GM08714 (cell line): ENCODE measurements at regions not wholly inside any gene's neighbourhood (a gene's known extent, or its start where the extent isn't known, plus 50 kb on each side); places are given as distances from the start of the nearest gene placed in this dataset.

Source experiments
- H3K4me3 ChIP-seq: fragments of 200-500 bp; sonication (Bioruptor generic); 2 replicates; pipeline ENCODE4 v1.5.1; 2014; ENCODE audit warnings: mild to moderate bottlenecking, low read length, inconsistent platforms
- ZNF274 ChIP-seq: IDR thresholded peaks from 2 replicates; pipeline ENCODE4 v1.6.1; 2012; ENCODE audit warnings: mild to moderate bottlenecking, low read depth, low read length

- no peak for TF ChIP-seq ZNF274
- H3K4me3 ChIP-seq: no peak overlapping the region
These were observed 50.8 kb upstream of the INCENP start for GRCh38 chr11:62073061-62073460.

GRCh38 chr11:62071408-62071807 is 52.4 kb upstream of the INCENP start:
- H3K4me3 ChIP-seq: no peak overlapping the region
- TF ChIP-seq ZNF274: no peak

- TF ChIP-seq ZNF274: no peak
- no peak overlapping the region for H3K4me3 ChIP-seq
These were observed 53.6 kb upstream of the INCENP start for GRCh38 chr11:62069986-62070919.

GRCh38 chr11:62069374-62069773 is 54.4 kb upstream of the INCENP start:
- no peak overlapping the region for H3K4me3 ChIP-seq
- no peak for TF ChIP-seq ZNF274

GRCh38 chr11:62068730-62069129 is 55.1 kb upstream of the INCENP start:
- H3K4me3 ChIP-seq: no peak overlapping the region
- no peak for TF ChIP-seq ZNF274

GRCh38 chr11:62067741-62068140 is 56.1 kb upstream of the INCENP start:
- TF ChIP-seq ZNF274: no peak
- no peak overlapping the region for H3K4me3 ChIP-seq

GRCh38 chr11:62064221-62064620 is 59.6 kb upstream of the INCENP start:
- TF ChIP-seq ZNF274: no peak
- no peak overlapping the region for H3K4me3 ChIP-seq

GRCh38 chr11:62062223-62062861 is 61.5 kb upstream of the INCENP start:
- H3K4me3 ChIP-seq: no peak overlapping the region
- TF ChIP-seq ZNF274: no peak

GRCh38 chr11:62061356-62062222 is 62.2 kb upstream of the INCENP start:
- no peak for TF ChIP-seq ZNF274
- no peak overlapping the region for H3K4me3 ChIP-seq

- no peak overlapping the region for H3K4me3 ChIP-seq
- TF ChIP-seq ZNF274: no peak
These were observed 66.7 kb upstream of the INCENP start for GRCh38 chr11:62057069-62057468.

- no peak for TF ChIP-seq ZNF274
- no peak overlapping the region for H3K4me3 ChIP-seq
These were observed 67.8 kb upstream of the INCENP start for GRCh38 chr11:62055970-62056369.

- H3K4me3 ChIP-seq: no peak overlapping the region
These were observed 69.2 kb upstream of the INCENP start for GRCh38 chr11:62054484-62055121.

GRCh38 chr11:62054081-62054480 is 69.7 kb upstream of the INCENP start:
- H3K4me3 ChIP-seq: no peak overlapping the region
- TF ChIP-seq ZNF274: no peak

More at GRCh38 chr11:62054484-62055121, 69.2 kb upstream of the INCENP start:
- no peak for TF ChIP-seq ZNF274

GRCh38 chr11:62050716-62051115 is 73.1 kb upstream of the INCENP start:
- H3K4me3 ChIP-seq: no peak overlapping the region
- no peak for TF ChIP-seq ZNF274
